Keratinocyte (primary cell): ENCODE measurements at regions not wholly inside any gene's neighbourhood (a gene's known extent, or its start where the extent isn't known, plus 50 kb on each side); places are given as distances from the start of the nearest gene placed in this dataset.
"Not testable (repeated sequence)": the region's sequence is repeated elsewhere in the genome, so short reads cannot be mapped to it uniquely, and the experiment has no call there.

ENCODE experiments used
- EZH2 ChIP-seq: IDR thresholded peaks from one replicate; pipeline ENCODE4 v1.6.1; 2012; ENCODE audit warnings: inconsistent platforms, mild to moderate bottlenecking, low read length, moderate library complexity
- TF ChIP-seq, protein P1 (sequence below), 3 experiments: IDR thresholded peaks in 1 of 3; conservative IDR thresholded peaks in 1 of 3; optimal IDR thresholded peaks in 1 of 3; 2 replicates in 2 of 3; 3 replicates in 1 of 3; pipeline versions ENCODE3 to v1.5.1; 2011; ENCODE audit warnings: low read length in 3 of 3, mild to moderate bottlenecking in 3 of 3, moderate library complexity in 2 of 3, control low read depth in 1 of 3, inconsistent platforms in 1 of 3; ENCODE audit not compliant: insufficient read depth in 2 of 3; ENCODE audit errors: extremely low read depth in 1 of 3

DNA sequence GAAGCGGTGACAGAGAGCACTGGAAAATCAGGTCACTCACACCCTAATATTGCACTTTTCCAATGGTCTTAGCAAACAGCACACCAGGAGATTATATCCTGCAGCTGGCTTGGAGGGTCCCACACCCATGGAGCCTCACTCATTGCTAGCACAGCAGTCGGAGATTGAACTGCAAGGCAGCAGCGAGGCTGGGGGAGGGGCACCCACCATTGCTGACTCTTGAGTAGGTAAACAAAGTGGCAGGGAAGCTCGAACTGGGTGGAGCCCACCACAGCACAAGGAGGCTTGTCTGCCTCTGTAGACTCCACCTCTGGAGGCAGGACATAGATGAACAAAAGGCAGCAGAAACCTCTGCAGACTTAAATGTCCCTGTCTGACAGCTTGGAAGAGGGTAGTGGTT, 1579.7 kb downstream of the REEP3 start:
- TF ChIP-seq, protein P1, sequence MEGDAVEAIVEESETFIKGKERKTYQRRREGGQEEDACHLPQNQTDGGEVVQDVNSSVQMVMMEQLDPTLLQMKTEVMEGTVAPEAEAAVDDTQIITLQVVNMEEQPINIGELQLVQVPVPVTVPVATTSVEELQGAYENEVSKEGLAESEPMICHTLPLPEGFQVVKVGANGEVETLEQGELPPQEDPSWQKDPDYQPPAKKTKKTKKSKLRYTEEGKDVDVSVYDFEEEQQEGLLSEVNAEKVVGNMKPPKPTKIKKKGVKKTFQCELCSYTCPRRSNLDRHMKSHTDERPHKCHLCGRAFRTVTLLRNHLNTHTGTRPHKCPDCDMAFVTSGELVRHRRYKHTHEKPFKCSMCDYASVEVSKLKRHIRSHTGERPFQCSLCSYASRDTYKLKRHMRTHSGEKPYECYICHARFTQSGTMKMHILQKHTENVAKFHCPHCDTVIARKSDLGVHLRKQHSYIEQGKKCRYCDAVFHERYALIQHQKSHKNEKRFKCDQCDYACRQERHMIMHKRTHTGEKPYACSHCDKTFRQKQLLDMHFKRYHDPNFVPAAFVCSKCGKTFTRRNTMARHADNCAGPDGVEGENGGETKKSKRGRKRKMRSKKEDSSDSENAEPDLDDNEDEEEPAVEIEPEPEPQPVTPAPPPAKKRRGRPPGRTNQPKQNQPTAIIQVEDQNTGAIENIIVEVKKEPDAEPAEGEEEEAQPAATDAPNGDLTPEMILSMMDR (optimal IDR thresholded peaks at IDR 0.05 in 1 of 3, IDR thresholded peaks at IDR 0.05 in 1 of 3, conservative IDR thresholded peaks at IDR 0.05 in 1 of 3; ENCODE audit: extremely low read depth in 1 of 3, insufficient read depth in 2 of 3, low read length in 3 of 3) = not testable (repeated sequence)
- TF ChIP-seq EZH2 = not testable (repeated sequence)
